HCT116 (cell line): ENCODE measurements at regions not wholly inside any gene's neighbourhood (a gene's known extent, or its start where the extent isn't known, plus 50 kb on each side); places are given as distances from the start of the nearest gene placed in this dataset.

Experiments used
- CTCF ChIP-seq, 3 experiments: fragments of 200-600 bp in 1 of 3; sonication (generic) in 1 of 3; IDR thresholded peaks in 2 of 3; conservative IDR thresholded peaks in 1 of 3; 2 replicates each; pipeline ENCODE4 v1.5.1; 2012 to 2017; ENCODE audit warnings: low read depth in 2 of 3, low read length in 2 of 3, antibody characterized with exemption in 1 of 3, borderline replicate concordance in 1 of 3, control low read depth in 1 of 3, mild to moderate bottlenecking in 1 of 3, mixed read lengths in 1 of 3, mixed run types in 1 of 3, moderate library complexity in 1 of 3; ENCODE audit not compliant: insufficient read depth in 1 of 3
- ELF1 ChIP-seq: IDR thresholded peaks from 2 replicates; pipeline ENCODE4 v1.6.1; 2012; ENCODE audit warnings: low read depth, borderline replicate concordance
- EZH2 ChIP-seq: fragments of 200-600 bp; sonication (generic); IDR thresholded peaks from 2 replicates; pipeline ENCODE4 v1.6.1; 2017; ENCODE audit warnings: antibody characterized with exemption, mixed run types
- JUND ChIP-seq: IDR thresholded peaks from 2 replicates; pipeline ENCODE4 v1.6.1; 2012

DNA sequence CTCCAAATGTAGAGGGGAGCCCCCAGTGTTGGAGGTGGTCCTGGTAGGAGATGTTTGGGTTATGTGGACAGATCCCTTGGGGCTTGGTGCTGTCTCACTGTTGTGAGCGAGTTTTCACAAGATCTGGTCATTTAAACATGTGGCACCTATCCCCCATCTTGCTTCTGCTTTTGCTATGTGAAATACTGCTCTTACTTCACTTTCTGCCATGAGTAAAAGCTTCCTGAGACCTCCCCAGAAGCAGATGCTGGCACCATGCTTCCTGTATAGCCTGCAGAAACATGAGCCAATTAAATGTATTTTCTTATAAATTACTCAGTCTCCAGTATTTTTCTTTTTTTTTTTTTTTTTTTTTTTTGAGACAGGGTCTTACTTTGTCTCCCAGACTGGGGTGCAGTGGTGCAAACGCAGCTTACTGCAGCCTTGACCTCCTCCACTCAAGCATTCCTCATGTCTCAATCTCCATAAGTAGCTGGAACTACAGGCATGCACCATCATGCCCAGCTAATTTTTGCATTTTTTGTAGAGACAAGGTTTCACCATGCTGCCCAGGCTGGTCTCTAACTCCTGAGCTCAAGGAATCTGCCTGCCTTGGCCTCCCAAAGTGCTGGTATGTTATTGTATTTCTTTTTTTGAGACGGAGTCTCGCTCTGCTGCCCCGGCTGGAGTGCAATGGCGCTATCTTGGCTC lies 177.1 kb downstream of the ALDH8A1 start:
- TF ChIP-seq CTCF (IDR thresholded peaks at IDR 0.05 in 2 of 3, conservative IDR thresholded peaks at IDR 0.05 in 1 of 3; ENCODE audit: borderline replicate concordance in 1 of 3, insufficient read depth in 1 of 3, low read depth in 2 of 3, low read length in 2 of 3) = no peak
- no peak for TF ChIP-seq ELF1
- TF ChIP-seq EZH2 = no peak
- TF ChIP-seq JUND = no peak
